Testis (tissue), 2 donors: ENCODE measurements at regions not wholly inside any gene's neighbourhood (a gene's known extent, or its start where the extent isn't known, plus 50 kb on each side); places are given as distances from the start of the nearest gene placed in this dataset.

Source experiments
- DNase-seq: peaks from one replicate; pipeline ENCODE4 v3.0.0-alpha.2; 2019
- H3K27ac ChIP-seq, 2 donors: fragments of 200-600 bp; sonication (generic); one replicate each; pipeline ENCODE4 v1.5.1; 2019
- H3K27me3 ChIP-seq: fragments of 200-600 bp; sonication (generic); one replicate; pipeline ENCODE4 v1.5.1; 2019
- H3K36me3 ChIP-seq: fragments of 200-600 bp; sonication (generic); one replicate; pipeline ENCODE4 v1.5.1; 2017; ENCODE audit warnings: low read depth; ENCODE audit errors: missing control alignments
- H3K4me1 ChIP-seq: fragments of 200-600 bp; sonication (generic); one replicate; pipeline ENCODE4 v1.5.1; 2019
- H3K4me3 ChIP-seq, 2 donors: fragments of 200-600 bp; sonication (generic); one replicate each; pipeline ENCODE4 v1.5.1; 2017 to 2019
- H3K9me3 ChIP-seq: fragments of 200-600 bp; sonication (generic); one replicate; pipeline ENCODE4 v1.5.1; 2017
- POLR2A ChIP-seq: fragments of 450-650 bp; IDR thresholded peaks from one replicate; pipeline ENCODE4 v1.6.1; 2017; ENCODE audit warnings: antibody characterized with exemption, mild to moderate bottlenecking, moderate library complexity
- WGBS, 2 donors: methylation state at CpG; one replicate each; pipeline ENCODE4 v1.1.5; 2018; 5-methylcytosine and 5-hydroxymethylcytosine counted together
- intact Hi-C: fragments of 100-400 bp; cut with DNase I; formaldehyde crosslinking; loops from one replicate; pipeline ENCODE4 v1.15.1; 2023; ENCODE audit warnings: low total_unique reads
- TF ChIP-seq, protein P1 (sequence below), 3 experiments: fragments of 450-650 bp in 2 of 3; fragments of 200-600 bp in 1 of 3; sonication (generic) in 1 of 3; IDR thresholded peaks; one replicate each; pipeline ENCODE4 v1.5.1; 2016 to 2019; ENCODE audit warnings: antibody characterized with exemption in 3 of 3, mild to moderate bottlenecking in 2 of 3, moderate library complexity in 1 of 3

DNA sequence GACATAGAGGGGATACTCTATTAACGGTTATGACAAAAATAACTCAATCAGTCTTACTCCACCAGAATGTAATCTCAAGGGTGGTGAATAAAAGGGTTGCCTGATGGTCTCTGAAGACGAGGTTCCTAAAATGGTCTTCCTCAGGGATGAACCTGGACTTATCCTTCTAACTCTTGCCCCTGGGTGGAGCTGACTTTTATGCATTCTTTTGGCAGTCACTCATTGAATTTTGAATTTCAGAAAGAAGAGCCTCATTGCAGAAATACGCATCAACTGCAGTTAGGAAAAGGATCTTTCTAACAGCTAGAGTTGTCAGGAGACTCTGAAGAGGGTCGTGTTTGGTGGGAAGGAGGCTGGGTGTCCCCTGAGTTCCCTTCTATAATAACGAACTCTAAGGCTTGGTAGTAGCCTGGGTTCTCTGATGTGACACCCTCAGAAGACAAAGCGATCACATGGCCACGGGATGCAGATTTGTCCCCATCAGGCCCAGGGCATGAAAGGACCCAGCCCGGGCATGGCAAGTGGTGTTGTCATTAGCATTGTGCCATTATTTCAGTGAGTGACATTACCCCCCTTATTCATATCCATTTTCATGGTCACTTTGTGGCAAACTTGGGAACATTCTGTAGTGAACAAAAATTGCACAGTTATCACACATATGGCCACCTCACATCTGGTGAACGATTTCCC lies 58.6 kb upstream of the JCAD start:
- H3K27me3 ChIP-seq: no peaks in the 10 kb centered on the region
- no peak overlapping the region for H3K27ac ChIP-seq
- TF ChIP-seq, protein P1, sequence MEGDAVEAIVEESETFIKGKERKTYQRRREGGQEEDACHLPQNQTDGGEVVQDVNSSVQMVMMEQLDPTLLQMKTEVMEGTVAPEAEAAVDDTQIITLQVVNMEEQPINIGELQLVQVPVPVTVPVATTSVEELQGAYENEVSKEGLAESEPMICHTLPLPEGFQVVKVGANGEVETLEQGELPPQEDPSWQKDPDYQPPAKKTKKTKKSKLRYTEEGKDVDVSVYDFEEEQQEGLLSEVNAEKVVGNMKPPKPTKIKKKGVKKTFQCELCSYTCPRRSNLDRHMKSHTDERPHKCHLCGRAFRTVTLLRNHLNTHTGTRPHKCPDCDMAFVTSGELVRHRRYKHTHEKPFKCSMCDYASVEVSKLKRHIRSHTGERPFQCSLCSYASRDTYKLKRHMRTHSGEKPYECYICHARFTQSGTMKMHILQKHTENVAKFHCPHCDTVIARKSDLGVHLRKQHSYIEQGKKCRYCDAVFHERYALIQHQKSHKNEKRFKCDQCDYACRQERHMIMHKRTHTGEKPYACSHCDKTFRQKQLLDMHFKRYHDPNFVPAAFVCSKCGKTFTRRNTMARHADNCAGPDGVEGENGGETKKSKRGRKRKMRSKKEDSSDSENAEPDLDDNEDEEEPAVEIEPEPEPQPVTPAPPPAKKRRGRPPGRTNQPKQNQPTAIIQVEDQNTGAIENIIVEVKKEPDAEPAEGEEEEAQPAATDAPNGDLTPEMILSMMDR (IDR thresholded peaks at IDR 0.05): no peak
- TF ChIP-seq POLR2A: no peak
- WGBS, 2 donors: 85 to 88% methylated on average over 9 of the region's 9 CpGs
- DNase-seq: no peak
- H3K36me3 ChIP-seq: no peaks in the 10 kb centered on the region
- intact Hi-C loops: no loop called here
- H3K9me3 ChIP-seq: no peaks in the 10 kb centered on the region
- no peak overlapping the region for H3K4me3 ChIP-seq
- H3K4me1 ChIP-seq: peaks cover 6% of the 10 kb centered on the region

DNA sequence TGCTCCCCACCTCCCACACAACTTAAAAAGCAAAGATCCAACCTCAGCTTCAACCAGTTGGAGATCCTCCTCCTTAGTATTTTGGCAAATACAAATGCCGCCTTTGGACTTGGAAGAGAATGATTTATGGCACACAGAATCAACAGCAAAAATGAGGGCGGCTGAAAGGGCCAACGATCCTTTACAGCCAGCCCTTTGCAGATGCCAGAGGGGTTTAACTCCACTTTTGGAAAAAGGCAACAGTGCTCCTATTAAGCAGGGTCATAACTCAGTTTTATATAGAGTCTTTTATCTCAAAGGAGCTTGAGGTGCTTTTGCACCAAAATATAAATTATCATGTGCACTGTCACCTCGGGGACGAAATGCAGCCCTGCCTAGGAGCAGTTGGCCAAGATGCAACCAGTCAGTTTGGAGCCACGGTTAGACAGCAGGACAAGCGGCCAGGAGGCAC lies 56.7 kb upstream of the JCAD start:
- Histone ChIP-seq H3K36me3 (no peaks in the 10 kb centered on the region), H3K27ac (no peak overlapping the region), H3K4me3 (no peak overlapping the region), H3K27me3 (no peaks in the 10 kb centered on the region), H3K9me3 (no peaks in the 10 kb centered on the region), H3K4me1 (peaks cover 6% of the 10 kb centered on the region)
- WGBS, 2 donors: 73 to 75% methylated on average over 7 of the region's 7 CpGs
- no peak for TF ChIP-seq POLR2A
- TF ChIP-seq, protein P1 (IDR thresholded peaks at IDR 0.05): no peak
- DNase-seq: no peak
- intact Hi-C loops: no loop called here

DNA sequence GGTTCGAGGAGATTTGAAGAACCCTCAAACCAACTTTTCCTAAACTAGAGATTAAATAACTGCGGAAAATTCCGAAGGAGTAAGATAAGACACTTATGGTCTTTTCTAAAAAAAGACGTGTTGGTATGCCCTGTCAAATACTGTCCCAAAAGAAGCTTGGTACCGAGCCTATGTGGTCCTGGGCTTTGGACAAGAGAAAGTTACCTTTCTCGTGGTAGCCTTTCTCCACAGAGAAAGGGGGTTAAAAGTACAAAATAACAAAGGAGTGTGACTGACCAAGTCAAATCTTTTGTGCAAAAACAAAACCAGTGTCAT lies 56.2 kb upstream of the JCAD start:
- TF ChIP-seq POLR2A: no peak
- TF ChIP-seq, protein P1 (IDR thresholded peaks at IDR 0.05): no peak
- intact Hi-C loops: no loop called here
- Histone ChIP-seq H3K4me1 (peaks cover 6% of the 10 kb centered on the region), H3K9me3 (no peaks in the 10 kb centered on the region), H3K36me3 (no peaks in the 10 kb centered on the region), H3K4me3 (no peak overlapping the region), H3K27me3 (no peaks in the 10 kb centered on the region), H3K27ac (peak overlapping the region in 1 of 2 donors; percentile 5)
- 43 to 48% methylated on average over 6 of the region's 6 CpGs for WGBS, 2 donors
- DNase-seq: no peak

DNA sequence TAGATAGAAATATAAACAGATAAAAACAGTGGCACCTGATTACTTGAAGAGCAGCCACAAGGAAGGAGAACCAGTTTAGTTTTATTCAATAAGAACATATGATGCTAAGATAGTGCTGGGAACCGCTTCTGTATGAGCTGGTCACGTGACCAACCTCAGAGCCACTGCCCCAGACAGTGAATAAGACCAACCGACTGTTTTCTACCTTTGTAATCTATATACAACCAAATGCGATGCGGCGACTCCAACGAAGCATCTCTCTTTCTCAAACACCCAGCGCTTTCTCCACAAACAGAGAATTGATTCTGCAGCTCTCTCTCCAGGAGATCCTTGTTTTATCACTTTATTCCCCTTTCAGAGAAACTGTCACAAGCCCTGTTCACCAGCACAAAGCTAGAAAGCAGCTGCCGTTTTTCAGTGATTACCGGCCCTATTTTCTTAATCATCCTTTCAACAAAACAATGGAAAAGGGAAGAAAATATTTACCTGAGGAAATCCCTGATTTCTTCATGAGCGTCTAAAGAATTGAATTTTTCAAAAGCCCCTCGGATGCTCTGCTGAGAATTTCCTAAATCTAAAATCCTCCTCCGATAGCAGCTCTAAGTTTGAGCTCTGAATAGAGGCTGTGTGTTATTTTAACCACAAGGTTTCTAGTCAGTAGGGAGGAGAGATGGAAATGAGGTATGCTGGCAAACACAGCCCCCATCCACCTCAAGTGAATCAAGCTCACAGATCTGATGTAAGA lies 55.7 kb upstream of the JCAD start:
- DNase-seq: peak; percentile 75
- TF ChIP-seq POLR2A: no peak
- TF ChIP-seq, protein P1 (IDR thresholded peaks at IDR 0.05): no peak
- Histone ChIP-seq H3K4me3 (peak overlapping the region in 1 of 2 donors; percentile 11), H3K27me3 (no peaks in the 10 kb centered on the region), H3K36me3 (no peaks in the 10 kb centered on the region), H3K9me3 (no peaks in the 10 kb centered on the region), H3K4me1 (peaks cover 6% of the 10 kb centered on the region), H3K27ac (peak overlapping the region in 1 of 2 donors; percentile 5)
- 33 to 38% methylated on average over 13 of the region's 13 CpGs for WGBS, 2 donors
- intact Hi-C loops: no loop called here
